ENCODE measurements at regions not wholly inside any gene's neighbourhood (a gene's known extent, or its start where the extent isn't known, plus 50 kb on each side); places are given as distances from the start of the nearest gene placed in this dataset.

- no peak for TF ChIP-seq EGR1 (IDR thresholded peaks at IDR 0.05)
- TF ChIP-seq MAX (IDR thresholded peaks at IDR 0.05) = no peak
- no peak for TF ChIP-seq ZBTB7A (IDR thresholded peaks at IDR 0.05; ENCODE audit: low read depth)
- no peak for TF ChIP-seq NFIC (IDR thresholded peaks at IDR 0.05)
- no peak for TF ChIP-seq TAF1 (IDR thresholded peaks at IDR 0.05; ENCODE audit: low read depth)
- TF ChIP-seq TEAD4 (IDR thresholded peaks at IDR 0.05) = no peak
- TF ChIP-seq TCF12 (IDR thresholded peaks at IDR 0.05; ENCODE audit: low read depth) = no peak
- TF ChIP-seq CEBPB (IDR thresholded peaks at IDR 0.05) = no peak
- TF ChIP-seq YY1 (IDR thresholded peaks at IDR 0.05; ENCODE audit: low read depth) = no peak
- TF ChIP-seq EP300 (IDR thresholded peaks at IDR 0.05; ENCODE audit: borderline replicate concordance) = no peak
- TF ChIP-seq, protein P1, sequence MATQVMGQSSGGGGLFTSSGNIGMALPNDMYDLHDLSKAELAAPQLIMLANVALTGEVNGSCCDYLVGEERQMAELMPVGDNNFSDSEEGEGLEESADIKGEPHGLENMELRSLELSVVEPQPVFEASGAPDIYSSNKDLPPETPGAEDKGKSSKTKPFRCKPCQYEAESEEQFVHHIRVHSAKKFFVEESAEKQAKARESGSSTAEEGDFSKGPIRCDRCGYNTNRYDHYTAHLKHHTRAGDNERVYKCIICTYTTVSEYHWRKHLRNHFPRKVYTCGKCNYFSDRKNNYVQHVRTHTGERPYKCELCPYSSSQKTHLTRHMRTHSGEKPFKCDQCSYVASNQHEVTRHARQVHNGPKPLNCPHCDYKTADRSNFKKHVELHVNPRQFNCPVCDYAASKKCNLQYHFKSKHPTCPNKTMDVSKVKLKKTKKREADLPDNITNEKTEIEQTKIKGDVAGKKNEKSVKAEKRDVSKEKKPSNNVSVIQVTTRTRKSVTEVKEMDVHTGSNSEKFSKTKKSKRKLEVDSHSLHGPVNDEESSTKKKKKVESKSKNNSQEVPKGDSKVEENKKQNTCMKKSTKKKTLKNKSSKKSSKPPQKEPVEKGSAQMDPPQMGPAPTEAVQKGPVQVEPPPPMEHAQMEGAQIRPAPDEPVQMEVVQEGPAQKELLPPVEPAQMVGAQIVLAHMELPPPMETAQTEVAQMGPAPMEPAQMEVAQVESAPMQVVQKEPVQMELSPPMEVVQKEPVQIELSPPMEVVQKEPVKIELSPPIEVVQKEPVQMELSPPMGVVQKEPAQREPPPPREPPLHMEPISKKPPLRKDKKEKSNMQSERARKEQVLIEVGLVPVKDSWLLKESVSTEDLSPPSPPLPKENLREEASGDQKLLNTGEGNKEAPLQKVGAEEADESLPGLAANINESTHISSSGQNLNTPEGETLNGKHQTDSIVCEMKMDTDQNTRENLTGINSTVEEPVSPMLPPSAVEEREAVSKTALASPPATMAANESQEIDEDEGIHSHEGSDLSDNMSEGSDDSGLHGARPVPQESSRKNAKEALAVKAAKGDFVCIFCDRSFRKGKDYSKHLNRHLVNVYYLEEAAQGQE (IDR thresholded peaks at IDR 0.05; ENCODE audit: low read depth) = no peak
- TF ChIP-seq CREB1 (IDR thresholded peaks at IDR 0.05; ENCODE audit: low read depth) = no peak
- TF ChIP-seq FOXM1 (IDR thresholded peaks at IDR 0.05; ENCODE audit: borderline replicate concordance, low read depth) = no peak
These were observed 146.9 kb upstream of the SLC10A2 start for GRCh38 chr13:103213152-103213551.
